Activated naive CD8-positive, alpha-beta T cell treated with anti-CD3 and anti-CD28 coated beads, Interleukin-2, amount 50 U/mL, for 24 hours (primary cell): ENCODE measurements at regions not wholly inside any gene's neighbourhood (a gene's known extent, or its start where the extent isn't known, plus 50 kb on each side); places are given as distances from the start of the nearest gene placed in this dataset.

ENCODE experiments used
- ATAC-seq: fragments of 150-1000 bp; cut with Tn5 transposase; one replicate; pipeline ENCODE4 v1.10.0; 2021
- DNase-seq: peaks from one replicate; pipeline ENCODE4 v3.0.0; 2021
- H3K27ac Mint-ChIP-seq: one replicate; pipeline ENCODE4 v1.8.0; 2021; ENCODE audit warnings: mild to moderate bottlenecking, mixed read lengths
- H3K27me3 Mint-ChIP-seq: one replicate; pipeline ENCODE4 v1.8.0; 2021; ENCODE audit warnings: mixed read lengths
- H3K36me3 Mint-ChIP-seq: one replicate; pipeline ENCODE4 v1.8.0; 2021; ENCODE audit warnings: low read depth, mixed read lengths
- H3K4me1 Mint-ChIP-seq: one replicate; pipeline ENCODE4 v1.8.0; 2021; ENCODE audit warnings: mixed read lengths
- H3K4me3 Mint-ChIP-seq: one replicate; pipeline ENCODE4 v1.8.0; 2021; ENCODE audit warnings: mild to moderate bottlenecking, moderate library complexity, mixed read lengths
- H3K9me3 Mint-ChIP-seq: one replicate; pipeline ENCODE4 v1.8.0; 2021; ENCODE audit warnings: mixed read lengths

GRCh38 chr10:129386415-129387257 lies 80.4 kb upstream of the MGMT start:
- peaks cover 3% of the 10 kb centered on the region for H3K27me3 Mint-ChIP-seq
- ATAC-seq (no peak), DNase-seq (no peak)
- no peaks in the 10 kb centered on the region for H3K4me1 Mint-ChIP-seq
- H3K36me3 Mint-ChIP-seq, result no peaks in the 10 kb centered on the region
- H3K4me3 Mint-ChIP-seq, result no peak overlapping the region
- H3K9me3 Mint-ChIP-seq, result no peaks in the 10 kb centered on the region
- H3K27ac Mint-ChIP-seq, result no peak overlapping the region

- Mint-ChIP-seq H3K4me1 (no peaks in the 10 kb centered on the region), H3K9me3 (no peaks in the 10 kb centered on the region), H3K27me3 (peaks cover 3% of the 10 kb centered on the region), H3K4me3 (no peak overlapping the region), H3K27ac (no peak overlapping the region), H3K36me3 (no peaks in the 10 kb centered on the region)
- DNase-seq (no peak), ATAC-seq (no peak)
These were observed 79.8 kb upstream of the MGMT start for GRCh38 chr10:129387258-129387525.

DNA sequence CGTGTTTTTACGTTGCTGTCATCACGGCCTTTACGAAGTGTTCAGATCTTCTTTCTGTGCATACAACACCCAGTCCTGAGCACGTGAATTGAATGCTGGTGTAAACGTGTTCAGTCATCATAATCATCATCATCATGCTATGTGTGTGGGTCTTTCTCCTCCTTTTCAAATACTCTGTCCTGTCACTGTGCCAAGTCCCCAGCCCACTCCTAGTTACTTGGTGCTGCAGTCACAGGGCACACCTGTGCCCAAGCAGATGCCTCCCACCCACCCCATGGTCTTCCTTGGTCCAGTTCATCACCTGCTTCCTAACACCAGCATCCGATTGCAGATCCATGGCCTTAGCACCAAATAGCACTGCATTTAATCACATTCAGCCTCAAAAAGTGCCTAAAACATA lies 78.6 kb upstream of the MGMT start:
- no peak overlapping the region for H3K27ac Mint-ChIP-seq
- DNase-seq, result no peak
- H3K4me1 Mint-ChIP-seq, result no peaks in the 10 kb centered on the region
- H3K36me3 Mint-ChIP-seq, result no peaks in the 10 kb centered on the region
- no peak overlapping the region for H3K4me3 Mint-ChIP-seq
- H3K27me3 Mint-ChIP-seq, result peaks cover 3% of the 10 kb centered on the region
- no peak for ATAC-seq
- H3K9me3 Mint-ChIP-seq, result no peaks in the 10 kb centered on the region

- ATAC-seq (no peak), DNase-seq (no peak)
- H3K27me3 Mint-ChIP-seq, result peaks cover 3% of the 10 kb centered on the region
- H3K4me3 Mint-ChIP-seq, result no peak overlapping the region
- H3K9me3 Mint-ChIP-seq, result no peaks in the 10 kb centered on the region
- no peaks in the 10 kb centered on the region for H3K4me1 Mint-ChIP-seq
- H3K27ac Mint-ChIP-seq, result no peak overlapping the region
- no peaks in the 10 kb centered on the region for H3K36me3 Mint-ChIP-seq
These were observed 77.8 kb upstream of the MGMT start for GRCh38 chr10:129389194-129389593.

DNA sequence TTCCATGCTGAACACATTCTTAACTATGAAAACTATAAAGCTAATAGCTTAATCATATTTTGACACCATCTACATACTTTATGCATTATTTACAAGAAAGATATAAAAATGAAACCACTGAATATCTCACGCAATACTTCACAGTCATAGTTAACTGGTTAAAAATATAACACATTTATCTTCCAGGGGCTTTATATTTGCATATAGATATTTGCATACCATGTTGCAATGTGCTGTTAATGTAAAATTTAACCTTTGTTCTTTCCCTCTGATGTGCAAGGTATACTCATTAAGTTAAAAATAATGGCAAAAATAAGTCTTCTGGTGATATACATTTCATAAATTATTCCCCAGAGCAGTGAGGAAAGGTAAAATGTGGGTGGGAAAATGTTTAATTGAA lies 76.9 kb upstream of the MGMT start:
- DNase-seq (no peak), ATAC-seq (no peak)
- H3K27ac Mint-ChIP-seq, result no peak overlapping the region
- no peaks in the 10 kb centered on the region for H3K9me3 Mint-ChIP-seq
- no peaks in the 10 kb centered on the region for H3K36me3 Mint-ChIP-seq
- H3K27me3 Mint-ChIP-seq, result peaks cover 3% of the 10 kb centered on the region
- H3K4me3 Mint-ChIP-seq, result no peak overlapping the region
- H3K4me1 Mint-ChIP-seq, result no peaks in the 10 kb centered on the region

DNA sequence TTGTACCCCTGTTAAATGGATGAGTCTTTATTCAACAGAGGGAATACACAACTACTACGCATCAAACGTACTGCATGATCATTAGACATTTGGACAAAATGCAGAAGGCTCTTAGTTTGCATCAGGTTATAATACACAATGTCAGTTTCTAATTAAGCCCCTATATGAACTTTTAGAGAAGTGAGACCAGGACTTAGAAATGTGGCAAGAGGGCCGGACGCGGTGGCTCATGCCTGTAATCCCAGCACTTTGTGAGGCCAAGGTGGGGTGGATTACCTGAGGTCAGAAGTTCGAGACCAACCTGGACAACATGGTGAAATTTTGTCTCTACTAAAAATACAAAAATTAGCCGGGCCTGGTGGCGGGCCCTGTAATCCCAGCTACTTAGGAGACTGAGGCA lies 76.3 kb upstream of the MGMT start:
- H3K27ac Mint-ChIP-seq, result no peak overlapping the region
- H3K9me3 Mint-ChIP-seq, result no peaks in the 10 kb centered on the region

GRCh38 chr10:129391464-129391863 lies 75.6 kb upstream of the MGMT start:
- Mint-ChIP-seq H3K36me3 (no peaks in the 10 kb centered on the region), H3K27me3 (peaks cover 3% of the 10 kb centered on the region), H3K4me1 (no peaks in the 10 kb centered on the region), H3K4me3 (no peak overlapping the region), H3K27ac (no peak overlapping the region), H3K9me3 (no peaks in the 10 kb centered on the region)
- DNase-seq, result no peak
- no peak for ATAC-seq

More for the DNA sequence above, 76.3 kb upstream of the MGMT start:
- ATAC-seq (no peak), DNase-seq (no peak)
- Mint-ChIP-seq H3K4me3 (no peak overlapping the region), H3K27me3 (peaks cover 3% of the 10 kb centered on the region), H3K36me3 (no peaks in the 10 kb centered on the region), H3K4me1 (no peaks in the 10 kb centered on the region)

DNA sequence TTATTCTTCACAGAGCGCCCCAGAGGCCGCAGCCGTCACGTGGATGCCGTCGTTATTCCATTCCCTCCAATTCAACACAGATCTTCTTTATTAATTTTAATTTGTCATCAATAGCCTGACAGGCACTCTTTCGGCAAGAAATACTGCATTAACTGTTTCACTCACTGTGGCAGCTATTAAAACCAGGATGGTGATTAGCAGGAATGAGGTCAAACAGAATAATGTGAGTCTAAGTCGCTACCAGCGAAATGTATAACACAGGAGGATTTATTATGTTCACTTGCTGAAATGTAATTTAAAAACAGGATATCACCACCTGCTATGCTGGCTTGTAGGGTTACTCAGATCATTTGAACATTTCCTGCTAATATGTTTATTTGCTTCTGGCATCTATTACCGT lies 74.2 kb upstream of the MGMT start:
- Mint-ChIP-seq H3K4me3 (no peak overlapping the region), H3K9me3 (no peaks in the 10 kb centered on the region), H3K36me3 (no peaks in the 10 kb centered on the region), H3K27me3 (peaks cover 3% of the 10 kb centered on the region), H3K27ac (no peak overlapping the region), H3K4me1 (no peaks in the 10 kb centered on the region)
- DNase-seq (no peak), ATAC-seq (no peak)

GRCh38 chr10:129393812-129394211 lies 73.2 kb upstream of the MGMT start:
- DNase-seq (no peak), ATAC-seq (no peak)
- Mint-ChIP-seq H3K9me3 (no peaks in the 10 kb centered on the region), H3K4me1 (no peaks in the 10 kb centered on the region), H3K36me3 (no peaks in the 10 kb centered on the region), H3K27me3 (peaks cover 3% of the 10 kb centered on the region), H3K27ac (no peak overlapping the region), H3K4me3 (no peak overlapping the region)

DNA sequence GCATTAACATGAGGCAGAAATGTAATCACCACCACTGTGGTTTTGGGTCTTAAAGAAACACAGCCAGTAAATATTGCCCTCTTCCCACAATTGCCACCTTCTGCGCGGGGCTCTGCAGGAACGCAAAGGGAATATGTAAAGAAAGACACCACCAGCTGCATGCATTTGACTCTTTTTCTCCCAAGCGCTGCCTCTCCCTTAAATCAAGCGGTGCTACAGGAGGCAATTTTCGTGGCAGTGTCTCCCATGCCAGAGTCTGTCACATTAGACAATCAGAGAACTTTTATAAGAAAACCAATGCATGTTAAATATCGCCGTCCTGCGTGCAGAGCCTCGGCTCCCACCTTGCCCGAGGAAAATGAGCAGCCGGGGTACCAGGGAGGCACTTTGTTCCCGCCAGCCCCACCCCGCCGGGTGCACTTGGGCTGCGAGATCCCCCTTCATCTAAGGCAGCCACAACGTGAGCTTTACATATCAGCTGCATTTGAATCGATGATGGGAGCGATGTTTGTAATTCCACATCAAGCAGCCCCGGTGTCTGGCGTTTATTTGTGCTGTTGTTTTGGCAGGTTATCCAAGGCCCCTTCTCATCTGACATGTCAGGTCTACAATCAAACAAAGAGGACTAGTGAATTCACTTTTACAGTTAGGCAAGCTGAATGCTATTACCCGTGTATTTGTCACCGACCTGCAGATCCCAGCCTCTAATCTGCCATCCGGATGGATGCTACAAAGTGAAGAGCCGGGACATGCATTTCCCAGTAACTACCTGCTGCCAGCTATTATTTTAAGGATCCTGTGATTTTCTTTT lies 72.3 kb upstream of the MGMT start:
- no peak overlapping the region for H3K4me3 Mint-ChIP-seq
- ATAC-seq, result no peak
- no peaks in the 10 kb centered on the region for H3K9me3 Mint-ChIP-seq
- no peaks in the 10 kb centered on the region for H3K4me1 Mint-ChIP-seq
- H3K27me3 Mint-ChIP-seq, result peaks cover 3% of the 10 kb centered on the region
- no peaks in the 10 kb centered on the region for H3K36me3 Mint-ChIP-seq
- no peak overlapping the region for H3K27ac Mint-ChIP-seq
- DNase-seq, result no peak

GRCh38 chr10:129396021-129396722 lies 70.9 kb upstream of the MGMT start:
- Mint-ChIP-seq H3K9me3 (no peaks in the 10 kb centered on the region), H3K27me3 (peaks cover 1% of the 10 kb centered on the region), H3K36me3 (no peaks in the 10 kb centered on the region), H3K27ac (no peak overlapping the region), H3K4me3 (no peak overlapping the region), H3K4me1 (no peaks in the 10 kb centered on the region)
- DNase-seq (no peak), ATAC-seq (no peak)

DNA sequence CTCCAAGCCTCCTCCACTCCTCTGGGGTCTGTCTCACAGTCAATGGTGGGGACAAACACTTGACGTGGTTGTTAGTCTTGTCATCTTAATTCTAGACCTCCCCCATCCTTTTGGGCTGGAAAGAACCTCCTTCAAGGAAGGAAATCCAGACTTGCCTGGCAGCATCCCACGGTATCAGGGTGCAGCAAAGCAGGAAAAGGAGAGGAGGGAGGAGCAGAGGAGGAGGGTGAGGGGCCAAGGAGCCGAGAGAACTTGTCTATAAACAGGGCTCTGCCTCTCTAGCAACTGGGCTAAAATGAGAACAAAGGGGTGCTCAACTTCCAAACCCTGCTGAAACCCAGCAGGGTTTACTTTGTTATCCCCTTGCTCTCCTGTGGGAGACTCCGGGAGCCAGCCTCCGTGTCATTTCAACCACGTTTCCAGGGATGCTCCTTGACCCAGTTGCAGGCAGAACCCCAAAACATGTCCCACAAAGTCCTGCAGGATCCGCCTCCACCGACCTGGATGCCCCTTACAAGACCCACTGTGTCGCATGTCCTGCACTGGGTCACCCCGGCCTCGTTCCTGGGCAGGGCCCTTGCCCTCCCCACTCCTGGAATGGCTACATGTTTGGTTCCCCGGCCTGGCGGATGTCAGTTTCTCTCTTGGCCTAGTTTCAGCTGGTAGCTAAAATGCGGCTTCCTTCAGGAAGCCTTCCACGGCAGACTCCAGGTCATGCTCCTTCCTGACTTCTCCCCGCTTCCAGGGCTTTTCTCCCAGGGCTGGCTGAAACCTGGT lies 69.7 kb upstream of the MGMT start:
- no peaks in the 10 kb centered on the region for H3K27me3 Mint-ChIP-seq
- ATAC-seq (no peak), DNase-seq (no peak)
- no peaks in the 10 kb centered on the region for H3K36me3 Mint-ChIP-seq
- H3K27ac Mint-ChIP-seq, result no peak overlapping the region
- H3K4me1 Mint-ChIP-seq, result no peaks in the 10 kb centered on the region
- H3K4me3 Mint-ChIP-seq, result no peak overlapping the region
- H3K9me3 Mint-ChIP-seq, result no peaks in the 10 kb centered on the region

DNA sequence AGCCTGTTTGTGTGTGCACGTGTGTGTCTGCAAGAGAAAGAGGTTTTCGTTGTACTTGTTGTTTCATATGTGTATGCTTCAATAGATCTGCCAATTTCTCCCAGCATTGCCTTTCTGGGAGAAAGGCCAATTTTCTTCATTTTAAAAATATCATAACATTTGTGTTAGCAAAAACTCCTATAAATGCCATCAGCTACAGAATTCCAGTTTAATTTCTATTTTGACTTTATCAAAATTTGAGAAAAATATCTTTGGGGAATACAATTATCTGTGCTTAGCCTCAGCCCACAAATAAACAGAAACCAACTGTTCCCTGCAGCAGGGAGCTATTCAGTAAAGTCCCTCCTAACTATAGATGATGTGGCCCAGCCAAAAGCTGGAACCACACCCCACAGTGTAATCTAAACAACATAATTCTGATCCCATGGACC lies 68.3 kb upstream of the MGMT start:
- DNase-seq (no peak), ATAC-seq (no peak)
- Mint-ChIP-seq H3K4me1 (no peaks in the 10 kb centered on the region), H3K27me3 (no peaks in the 10 kb centered on the region), H3K4me3 (no peak overlapping the region), H3K27ac (no peak overlapping the region), H3K9me3 (no peaks in the 10 kb centered on the region), H3K36me3 (no peaks in the 10 kb centered on the region)

DNA sequence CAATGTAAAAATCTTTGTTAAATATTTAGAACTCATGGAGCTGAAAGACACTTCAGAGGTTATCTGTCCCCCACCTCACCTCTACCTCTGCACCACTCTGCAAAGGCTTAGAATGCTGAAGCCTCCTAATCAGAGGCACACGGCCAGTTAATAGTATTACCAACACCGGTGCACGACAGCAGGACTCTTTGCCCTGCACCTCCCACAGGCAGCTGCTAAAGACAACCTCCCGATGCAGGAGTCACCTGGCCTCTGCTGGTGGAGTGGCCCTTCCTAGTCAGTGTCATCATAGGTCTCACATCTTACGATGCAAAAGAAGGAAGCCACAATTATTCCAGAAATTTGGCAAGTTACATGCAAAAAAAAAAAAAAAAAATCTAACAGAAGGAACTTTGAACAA lies 66.6 kb upstream of the MGMT start:
- Mint-ChIP-seq H3K27ac (no peak overlapping the region), H3K4me1 (no peaks in the 10 kb centered on the region)

More for the DNA sequence above, 66.6 kb upstream of the MGMT start:
- no peaks in the 10 kb centered on the region for H3K36me3 Mint-ChIP-seq
- no peak for ATAC-seq
- no peaks in the 10 kb centered on the region for H3K9me3 Mint-ChIP-seq
- H3K27me3 Mint-ChIP-seq, result no peaks in the 10 kb centered on the region
- no peak for DNase-seq
- H3K4me3 Mint-ChIP-seq, result no peak overlapping the region
